Stomach (tissue), 4 donors: ENCODE measurements at regions not wholly inside any gene's neighbourhood (a gene's known extent, or its start where the extent isn't known, plus 50 kb on each side); places are given as distances from the start of the nearest gene placed in this dataset.

Experiments used
- POLR2AphosphoS5 ChIP-seq, 3 donors: sonication (generic); formaldehyde crosslinking; IDR thresholded peaks; one replicate each; pipeline ENCODE4 v1.6.1; 2016; ENCODE audit warnings: antibody characterized with exemption in 3 of 3
- TF ChIP-seq, protein P1 (sequence below), 7 experiments: fragments of 450-650 bp in 4 of 7; fragments of 200-600 bp in 3 of 7; sonication (generic) in 3 of 7; IDR thresholded peaks; one replicate each; pipeline ENCODE4 v1.5.1; 2016 to 2019; ENCODE audit warnings: antibody characterized with exemption in 7 of 7, control low read depth in 2 of 7, mild to moderate bottlenecking in 1 of 7

- TF ChIP-seq POLR2AphosphoS5 (IDR thresholded peaks at IDR 0.05) = no peak
- TF ChIP-seq, protein P1, sequence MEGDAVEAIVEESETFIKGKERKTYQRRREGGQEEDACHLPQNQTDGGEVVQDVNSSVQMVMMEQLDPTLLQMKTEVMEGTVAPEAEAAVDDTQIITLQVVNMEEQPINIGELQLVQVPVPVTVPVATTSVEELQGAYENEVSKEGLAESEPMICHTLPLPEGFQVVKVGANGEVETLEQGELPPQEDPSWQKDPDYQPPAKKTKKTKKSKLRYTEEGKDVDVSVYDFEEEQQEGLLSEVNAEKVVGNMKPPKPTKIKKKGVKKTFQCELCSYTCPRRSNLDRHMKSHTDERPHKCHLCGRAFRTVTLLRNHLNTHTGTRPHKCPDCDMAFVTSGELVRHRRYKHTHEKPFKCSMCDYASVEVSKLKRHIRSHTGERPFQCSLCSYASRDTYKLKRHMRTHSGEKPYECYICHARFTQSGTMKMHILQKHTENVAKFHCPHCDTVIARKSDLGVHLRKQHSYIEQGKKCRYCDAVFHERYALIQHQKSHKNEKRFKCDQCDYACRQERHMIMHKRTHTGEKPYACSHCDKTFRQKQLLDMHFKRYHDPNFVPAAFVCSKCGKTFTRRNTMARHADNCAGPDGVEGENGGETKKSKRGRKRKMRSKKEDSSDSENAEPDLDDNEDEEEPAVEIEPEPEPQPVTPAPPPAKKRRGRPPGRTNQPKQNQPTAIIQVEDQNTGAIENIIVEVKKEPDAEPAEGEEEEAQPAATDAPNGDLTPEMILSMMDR (IDR thresholded peaks at IDR 0.05) = no peak
Observed at GRCh38 chr1:182235604-182235951, 156.0 kb downstream of the GLUL start.
